ENCODE measurements at regions not wholly inside any gene's neighbourhood (a gene's known extent, or its start where the extent isn't known, plus 50 kb on each side); places are given as distances from the start of the nearest gene placed in this dataset.
A peak's percentile ranks its signal among the peaks of the same experiment; 100 is the strongest.

GRCh38 chr5:109496112-109496511, 86.3 kb upstream of the PJA2 start:
- in situ Hi-C loops (cut with MboI), result no loop called here
- no peaks in the 10 kb centered on the region for H3K4me1 ChIP-seq (ENCODE audit: insufficient read depth)
- no peak for TF ChIP-seq EZH2phosphoT487 (IDR thresholded peaks at IDR 0.05; ENCODE audit: insufficient read depth, low read depth)
- no peak for TF ChIP-seq EZH2 (IDR thresholded peaks at IDR 0.05; ENCODE audit: insufficient read depth, poor library complexity, severe bottlenecking)
- 0 out of 2 replicates have a peak, but pooled peaks cover 18% of the 10 kb centered on the region for H3K27me3 ChIP-seq (replicated peaks; ENCODE audit: insufficient read depth)
- H3K36me3 ChIP-seq (ENCODE audit: low read depth), result no peaks in the 10 kb centered on the region
- H3K27ac ChIP-seq, result no peak overlapping the region
- 36 to 43% methylated on average over 3 of the region's 3 CpGs for WGBS, 2 experiments (ENCODE audit: low coverage in 1 of 2, low lambda C conversion rate in 2 of 2, missing lambda C conversion rate in 2 of 2)
- H3K79me2 ChIP-seq (ENCODE audit: insufficient read depth), result no peaks in the 10 kb centered on the region
- H3K9me2 ChIP-seq (ENCODE audit: insufficient read depth), result no peaks in the 10 kb centered on the region
- H4K20me1 ChIP-seq (ENCODE audit: insufficient read depth), result no peaks in the 10 kb centered on the region
- H3F3A ChIP-seq (ENCODE audit: insufficient read depth), result no peaks in the 10 kb centered on the region
- peak; percentile 11 for DNase-seq
- no peak overlapping the region for H3K9ac ChIP-seq
- no peak overlapping the region for H2AFZ ChIP-seq
- H3K4me3 ChIP-seq, result no peak overlapping the region
- H3K9me3 ChIP-seq (ENCODE audit: low read depth), result no peaks in the 10 kb centered on the region
- no peak overlapping the region for H3K4me2 ChIP-seq (ENCODE audit: unreplicated experiment)

GRCh38 chr5:109487753-109488420, 78.1 kb upstream of the PJA2 start:
- H3K9me3 ChIP-seq (ENCODE audit: low read depth), result no peaks in the 10 kb centered on the region
- 94 to 97% methylated on average over 29 to 53 of the region's 65 CpGs for WGBS, 2 experiments (ENCODE audit: low coverage in 1 of 2, low lambda C conversion rate in 2 of 2, missing lambda C conversion rate in 2 of 2)
- H3K79me2 ChIP-seq (ENCODE audit: insufficient read depth), result no peaks in the 10 kb centered on the region
- no peak overlapping the region for H3K27ac ChIP-seq
- no peaks in the 10 kb centered on the region for H3K9me2 ChIP-seq (ENCODE audit: insufficient read depth)
- H3K9ac ChIP-seq, result no peak overlapping the region
- in situ Hi-C loops (cut with MboI), result no loop called here
- no peak overlapping the region for H3K4me3 ChIP-seq
- no peaks in the 10 kb centered on the region for H4K20me1 ChIP-seq (ENCODE audit: insufficient read depth)
- no peak overlapping the region for H2AFZ ChIP-seq
- TF ChIP-seq EZH2 (IDR thresholded peaks at IDR 0.05; ENCODE audit: insufficient read depth, poor library complexity, severe bottlenecking) (no peak), EZH2phosphoT487 (IDR thresholded peaks at IDR 0.05; ENCODE audit: insufficient read depth, low read depth) (no peak)
- no peaks in the 10 kb centered on the region for H3F3A ChIP-seq (ENCODE audit: insufficient read depth)
- no peak for DNase-seq
- no peak overlapping the region for H3K4me2 ChIP-seq (ENCODE audit: unreplicated experiment)
- peaks cover 29% of the 10 kb centered on the region for H3K27me3 ChIP-seq (replicated peaks; ENCODE audit: insufficient read depth)
- no peaks in the 10 kb centered on the region for H3K36me3 ChIP-seq (ENCODE audit: low read depth)
- H3K4me1 ChIP-seq (ENCODE audit: insufficient read depth), result no peaks in the 10 kb centered on the region

- in situ Hi-C loops (cut with MboI), result no loop called here
- no peak overlapping the region for H3K4me2 ChIP-seq (ENCODE audit: unreplicated experiment)
- no peaks in the 10 kb centered on the region for H3K79me2 ChIP-seq (ENCODE audit: insufficient read depth)
- H3K27me3 ChIP-seq (replicated peaks; ENCODE audit: insufficient read depth), result peaks cover 20% of the 10 kb centered on the region
- H3K27ac ChIP-seq, result no peak overlapping the region
- no peaks in the 10 kb centered on the region for H3K4me1 ChIP-seq (ENCODE audit: insufficient read depth)
- H4K20me1 ChIP-seq (ENCODE audit: insufficient read depth), result no peaks in the 10 kb centered on the region
- H3F3A ChIP-seq (ENCODE audit: insufficient read depth), result no peaks in the 10 kb centered on the region
- no peaks in the 10 kb centered on the region for H3K9me3 ChIP-seq (ENCODE audit: low read depth)
- H3K9me2 ChIP-seq (ENCODE audit: insufficient read depth), result no peaks in the 10 kb centered on the region
- no peak overlapping the region for H2AFZ ChIP-seq
- 71 to 74% methylated on average over 10 of the region's 10 CpGs for WGBS, 2 experiments (ENCODE audit: low coverage in 1 of 2, low lambda C conversion rate in 2 of 2, missing lambda C conversion rate in 2 of 2)
- no peaks in the 10 kb centered on the region for H3K36me3 ChIP-seq (ENCODE audit: low read depth)
- DNase-seq, result no peak
- no peak overlapping the region for H3K9ac ChIP-seq
- no peak for TF ChIP-seq EZH2 (IDR thresholded peaks at IDR 0.05; ENCODE audit: insufficient read depth, poor library complexity, severe bottlenecking)
- TF ChIP-seq EZH2phosphoT487 (IDR thresholded peaks at IDR 0.05; ENCODE audit: insufficient read depth, low read depth), result no peak
- no peak overlapping the region for H3K4me3 ChIP-seq
Measured at GRCh38 chr5:109486200-109486804, 76.5 kb upstream of the PJA2 start.

GRCh38 chr5:109485030-109485429, 75.3 kb upstream of the PJA2 start:
- Histone ChIP-seq H2AFZ (no peak overlapping the region), H3K27ac (no peak overlapping the region), H3K4me3 (no peak overlapping the region), H3K27me3 (replicated peaks; ENCODE audit: insufficient read depth) (peaks cover 13% of the 10 kb centered on the region), H3F3A (ENCODE audit: insufficient read depth) (no peaks in the 10 kb centered on the region), H3K9me3 (ENCODE audit: low read depth) (no peaks in the 10 kb centered on the region), H3K4me2 (ENCODE audit: unreplicated experiment) (no peak overlapping the region), H3K79me2 (ENCODE audit: insufficient read depth) (no peaks in the 10 kb centered on the region), H3K4me1 (ENCODE audit: insufficient read depth) (no peaks in the 10 kb centered on the region), H3K36me3 (ENCODE audit: low read depth) (no peaks in the 10 kb centered on the region), H3K9ac (no peak overlapping the region), H3K9me2 (ENCODE audit: insufficient read depth) (no peaks in the 10 kb centered on the region), H4K20me1 (ENCODE audit: insufficient read depth) (no peaks in the 10 kb centered on the region)
- TF ChIP-seq EZH2phosphoT487 (IDR thresholded peaks at IDR 0.05; ENCODE audit: insufficient read depth, low read depth), result no peak
- TF ChIP-seq EZH2 (IDR thresholded peaks at IDR 0.05; ENCODE audit: insufficient read depth, poor library complexity, severe bottlenecking), result no peak
- DNase-seq, result peak; percentile 11
- in situ Hi-C loops (cut with MboI), result no loop called here
- 48 to 51% methylated on average over 8 of the region's 8 CpGs for WGBS, 2 experiments (ENCODE audit: low coverage in 1 of 2, low lambda C conversion rate in 2 of 2, missing lambda C conversion rate in 2 of 2)
